HEK293T (cell line): ENCODE measurements at regions not wholly inside any gene's neighbourhood (a gene's known extent, or its start where the extent isn't known, plus 50 kb on each side); places are given as distances from the start of the nearest gene placed in this dataset.

Experiments
- ARNT ChIP-seq: fragments of 450-650 bp; IDR thresholded peaks from 2 replicates; pipeline ENCODE4 v1.6.1; 2017; ENCODE audit warnings: mild to moderate bottlenecking
- BHLHE40 ChIP-seq: fragments of 450-650 bp; IDR thresholded peaks from 2 replicates; pipeline ENCODE4 v1.6.1; 2016; ENCODE audit warnings: mild to moderate bottlenecking, moderate library complexity, borderline replicate concordance
- ELF4 ChIP-seq: fragments of 450-650 bp; IDR thresholded peaks from 2 replicates; pipeline ENCODE4 v1.6.1; 2017; ENCODE audit warnings: antibody characterized with exemption
- FOXA1 ChIP-seq: fragments of 450-650 bp; IDR thresholded peaks from 2 replicates; pipeline ENCODE4 v1.6.1; 2016; ENCODE audit warnings: mild to moderate bottlenecking
- FOXK2 ChIP-seq: fragments of 450-650 bp; IDR thresholded peaks from 2 replicates; pipeline ENCODE4 v1.6.1; 2016; ENCODE audit warnings: mild to moderate bottlenecking
- FOXM1 ChIP-seq: fragments of 450-650 bp; IDR thresholded peaks from 2 replicates; pipeline ENCODE4 v1.6.1; 2017; ENCODE audit warnings: mild to moderate bottlenecking, borderline replicate concordance
- L3MBTL2 ChIP-seq: fragments of 450-650 bp; conservative IDR thresholded peaks from 2 replicates; pipeline ENCODE4 v1.6.1; 2016; ENCODE audit warnings: mild to moderate bottlenecking
- LEF1 ChIP-seq: fragments of 450-650 bp; IDR thresholded peaks from 2 replicates; pipeline ENCODE4 v1.6.1; 2017; ENCODE audit warnings: mild to moderate bottlenecking, borderline replicate concordance
- NFRKB ChIP-seq: fragments of 450-650 bp; IDR thresholded peaks from 2 replicates; pipeline ENCODE4 v1.6.1; 2016; ENCODE audit warnings: mild to moderate bottlenecking, moderate library complexity
- PKNOX1 ChIP-seq: fragments of 450-650 bp; IDR thresholded peaks from 2 replicates; pipeline ENCODE4 v1.6.1; 2016
- SP1 ChIP-seq: fragments of 450-650 bp; IDR thresholded peaks from 2 replicates; pipeline ENCODE4 v1.6.1; 2017
- SUZ12 ChIP-seq: fragments of 450-650 bp; IDR thresholded peaks from 2 replicates; pipeline ENCODE4 v1.6.1; 2016; ENCODE audit warnings: mild to moderate bottlenecking
- TARDBP ChIP-seq: fragments of 450-650 bp; IDR thresholded peaks from 2 replicates; pipeline ENCODE4 v1.6.1; 2016

- TF ChIP-seq BHLHE40: no peak
- TF ChIP-seq PKNOX1: no peak
- no peak for TF ChIP-seq FOXA1
- no peak for TF ChIP-seq SP1
- TF ChIP-seq NFRKB: no peak
- no peak for TF ChIP-seq LEF1
- no peak for TF ChIP-seq FOXK2
- no peak for TF ChIP-seq ELF4
- no peak for TF ChIP-seq FOXM1
- no peak for TF ChIP-seq SUZ12
- TF ChIP-seq L3MBTL2: no peak
- no peak for TF ChIP-seq ARNT
- no peak for TF ChIP-seq TARDBP
Measured at GRCh38 chr4:149269835-149270234, 545.8 kb downstream of the IQCM start.
